GM13977 (cell line): ENCODE measurements at regions not wholly inside any gene's neighbourhood (a gene's known extent, or its start where the extent isn't known, plus 50 kb on each side); places are given as distances from the start of the nearest gene placed in this dataset.
"Not testable (repeated sequence)": the region's sequence is repeated elsewhere in the genome, so short reads cannot be mapped to it uniquely, and the experiment has no call there.

Experiments used
- DNase-seq: peaks from one replicate; pipeline ENCODE4 v3.0.0; 2012; ENCODE audit warnings: low spot score
- in situ Hi-C: fragments of 300-500 bp; cut with MboI; formaldehyde crosslinking; loops from one replicate; pipeline ENCODE4 v1.12.0; 2022; ENCODE audit warnings: low sequenced_read_pairs, low pct_unique_long_range_greater_than_20kb, mixed read lengths, inconsistent platforms; ENCODE audit not compliant: unreplicated experiment
- TF ChIP-seq, protein P1 (sequence below): IDR thresholded peaks from 2 replicates; pipeline ENCODE4 v1.5.1; 2012; ENCODE audit warnings: mild to moderate bottlenecking, control low read depth; ENCODE audit not compliant: insufficient read depth; ENCODE audit errors: extremely low read depth, missing control alignments

GRCh38 chr11:130979386-130979972 lies 63.2 kb upstream of the SNX19 start:
- no peak for DNase-seq
- in situ Hi-C loops, result no loop called here
- TF ChIP-seq, protein P1, sequence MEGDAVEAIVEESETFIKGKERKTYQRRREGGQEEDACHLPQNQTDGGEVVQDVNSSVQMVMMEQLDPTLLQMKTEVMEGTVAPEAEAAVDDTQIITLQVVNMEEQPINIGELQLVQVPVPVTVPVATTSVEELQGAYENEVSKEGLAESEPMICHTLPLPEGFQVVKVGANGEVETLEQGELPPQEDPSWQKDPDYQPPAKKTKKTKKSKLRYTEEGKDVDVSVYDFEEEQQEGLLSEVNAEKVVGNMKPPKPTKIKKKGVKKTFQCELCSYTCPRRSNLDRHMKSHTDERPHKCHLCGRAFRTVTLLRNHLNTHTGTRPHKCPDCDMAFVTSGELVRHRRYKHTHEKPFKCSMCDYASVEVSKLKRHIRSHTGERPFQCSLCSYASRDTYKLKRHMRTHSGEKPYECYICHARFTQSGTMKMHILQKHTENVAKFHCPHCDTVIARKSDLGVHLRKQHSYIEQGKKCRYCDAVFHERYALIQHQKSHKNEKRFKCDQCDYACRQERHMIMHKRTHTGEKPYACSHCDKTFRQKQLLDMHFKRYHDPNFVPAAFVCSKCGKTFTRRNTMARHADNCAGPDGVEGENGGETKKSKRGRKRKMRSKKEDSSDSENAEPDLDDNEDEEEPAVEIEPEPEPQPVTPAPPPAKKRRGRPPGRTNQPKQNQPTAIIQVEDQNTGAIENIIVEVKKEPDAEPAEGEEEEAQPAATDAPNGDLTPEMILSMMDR, result peak; percentile 15

DNA sequence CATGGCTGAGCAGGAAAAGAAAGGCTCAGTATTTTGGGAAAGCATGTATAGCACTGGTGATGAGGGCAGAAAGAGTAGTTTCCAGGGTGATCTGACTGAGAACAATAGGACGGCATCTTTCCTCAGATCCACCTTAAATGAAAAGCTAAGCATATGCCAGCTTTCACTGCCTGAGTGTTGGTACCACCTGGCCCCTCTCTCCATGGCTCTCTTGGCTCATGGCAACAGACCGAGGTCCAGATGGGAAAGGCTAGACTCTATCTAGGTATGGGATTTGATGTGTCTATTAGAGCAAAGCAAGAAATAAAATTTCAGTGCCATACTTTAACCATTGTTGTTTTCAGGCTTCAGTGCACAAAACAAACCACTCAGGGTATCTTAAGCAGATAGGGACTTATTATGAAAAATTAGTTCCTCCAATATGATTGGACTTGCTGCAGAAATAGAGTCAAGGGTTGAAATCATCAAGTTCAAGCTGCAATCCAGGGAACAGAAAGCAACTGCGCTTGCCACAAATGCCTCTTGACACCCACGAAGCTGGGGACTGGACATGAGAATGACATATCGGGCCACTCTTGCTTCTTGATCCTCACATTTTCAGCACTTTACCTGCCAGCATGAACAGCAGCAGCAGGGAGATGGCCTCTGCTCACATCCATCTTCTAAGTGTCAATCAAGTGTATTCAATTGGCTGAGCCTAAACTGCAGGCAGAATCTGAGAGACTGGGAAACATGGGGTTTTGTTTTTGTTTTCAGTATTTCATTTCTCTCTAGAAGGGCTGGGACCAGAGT lies 64.0 kb upstream of the SNX19 start:
- in situ Hi-C loops, result no loop called here

GRCh38 chr11:130984241-130984640 lies 68.0 kb upstream of the SNX19 start:
- DNase-seq, in situ Hi-C loops: not testable (repeated sequence)

More for the DNA sequence above, 64.0 kb upstream of the SNX19 start:
- DNase-seq, result no peak
- TF ChIP-seq, protein P1, result no peak

DNA sequence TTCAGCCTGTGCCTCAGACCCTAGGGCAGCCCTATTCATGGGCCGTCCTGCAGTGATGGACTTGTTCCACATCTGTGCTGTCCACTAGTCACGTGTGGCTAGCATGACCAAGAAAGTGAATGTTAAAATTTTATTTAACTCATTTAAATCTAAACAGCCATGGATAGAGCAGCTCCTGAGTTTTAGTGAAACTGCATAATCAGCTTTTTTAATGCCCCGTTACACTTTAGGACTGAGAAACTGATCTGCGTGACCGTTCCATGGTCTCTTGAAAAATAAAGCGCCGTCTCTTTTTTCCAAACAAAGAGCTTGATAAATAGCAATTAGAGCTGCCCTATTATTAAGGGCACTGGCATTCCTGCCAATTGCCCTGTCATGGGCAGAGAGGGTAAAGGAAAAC lies 76.5 kb upstream of the SNX19 start:
- in situ Hi-C loops, result no loop called here
- DNase-seq, result no peak
- TF ChIP-seq, protein P1, result no peak

- TF ChIP-seq, protein P1, result no peak
- in situ Hi-C loops, result no loop called here
- DNase-seq, result no peak
Measured at GRCh38 chr11:130994043-130994442, 77.8 kb upstream of the SNX19 start.

GRCh38 chr11:130995266-130995665 lies 79.0 kb upstream of the SNX19 start:
- in situ Hi-C loops, result no loop called here
- no peak for DNase-seq

GRCh38 chr11:130997278-130997677 lies 81.0 kb upstream of the SNX19 start:
- TF ChIP-seq, protein P1, result no peak
- in situ Hi-C loops, result no loop called here
- no peak for DNase-seq

More at GRCh38 chr11:130995266-130995665, 79.0 kb upstream of the SNX19 start:
- TF ChIP-seq, protein P1, result no peak
